ENCODE measurements at regions not wholly inside any gene's neighbourhood (a gene's known extent, or its start where the extent isn't known, plus 50 kb on each side); places are given as distances from the start of the nearest gene placed in this dataset.

DNA sequence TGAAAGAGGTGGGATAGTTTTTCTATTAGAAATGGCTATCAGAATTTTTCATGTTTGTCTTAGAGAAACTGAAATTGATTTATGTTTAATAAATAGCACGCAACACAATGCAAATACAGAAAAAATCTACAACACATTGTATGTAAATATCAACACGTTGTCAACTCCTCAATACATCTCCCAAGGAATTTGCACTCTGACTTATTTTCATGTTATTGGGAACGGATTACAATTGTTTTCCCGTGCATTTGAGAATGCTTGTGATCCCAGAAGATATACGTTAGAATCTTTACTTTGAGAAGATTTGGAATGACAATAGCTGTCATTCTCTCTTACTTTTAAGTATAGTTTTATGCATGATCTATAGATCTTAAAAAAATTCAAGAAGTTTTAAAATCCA is 313.8 kb upstream of the AKR1E2 start:
- no peak for TF ChIP-seq MAX (IDR thresholded peaks at IDR 0.05)
- no peak for TF ChIP-seq CEBPB (IDR thresholded peaks at IDR 0.05)
- TF ChIP-seq, protein P1, sequence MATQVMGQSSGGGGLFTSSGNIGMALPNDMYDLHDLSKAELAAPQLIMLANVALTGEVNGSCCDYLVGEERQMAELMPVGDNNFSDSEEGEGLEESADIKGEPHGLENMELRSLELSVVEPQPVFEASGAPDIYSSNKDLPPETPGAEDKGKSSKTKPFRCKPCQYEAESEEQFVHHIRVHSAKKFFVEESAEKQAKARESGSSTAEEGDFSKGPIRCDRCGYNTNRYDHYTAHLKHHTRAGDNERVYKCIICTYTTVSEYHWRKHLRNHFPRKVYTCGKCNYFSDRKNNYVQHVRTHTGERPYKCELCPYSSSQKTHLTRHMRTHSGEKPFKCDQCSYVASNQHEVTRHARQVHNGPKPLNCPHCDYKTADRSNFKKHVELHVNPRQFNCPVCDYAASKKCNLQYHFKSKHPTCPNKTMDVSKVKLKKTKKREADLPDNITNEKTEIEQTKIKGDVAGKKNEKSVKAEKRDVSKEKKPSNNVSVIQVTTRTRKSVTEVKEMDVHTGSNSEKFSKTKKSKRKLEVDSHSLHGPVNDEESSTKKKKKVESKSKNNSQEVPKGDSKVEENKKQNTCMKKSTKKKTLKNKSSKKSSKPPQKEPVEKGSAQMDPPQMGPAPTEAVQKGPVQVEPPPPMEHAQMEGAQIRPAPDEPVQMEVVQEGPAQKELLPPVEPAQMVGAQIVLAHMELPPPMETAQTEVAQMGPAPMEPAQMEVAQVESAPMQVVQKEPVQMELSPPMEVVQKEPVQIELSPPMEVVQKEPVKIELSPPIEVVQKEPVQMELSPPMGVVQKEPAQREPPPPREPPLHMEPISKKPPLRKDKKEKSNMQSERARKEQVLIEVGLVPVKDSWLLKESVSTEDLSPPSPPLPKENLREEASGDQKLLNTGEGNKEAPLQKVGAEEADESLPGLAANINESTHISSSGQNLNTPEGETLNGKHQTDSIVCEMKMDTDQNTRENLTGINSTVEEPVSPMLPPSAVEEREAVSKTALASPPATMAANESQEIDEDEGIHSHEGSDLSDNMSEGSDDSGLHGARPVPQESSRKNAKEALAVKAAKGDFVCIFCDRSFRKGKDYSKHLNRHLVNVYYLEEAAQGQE (IDR thresholded peaks at IDR 0.05; ENCODE audit: low read depth), result no peak
- no peak for TF ChIP-seq EP300 (IDR thresholded peaks at IDR 0.05; ENCODE audit: borderline replicate concordance)
- TF ChIP-seq TAF1 (IDR thresholded peaks at IDR 0.05; ENCODE audit: low read depth), result no peak
- TF ChIP-seq YY1 (IDR thresholded peaks at IDR 0.05; ENCODE audit: low read depth), result no peak
- TF ChIP-seq CREB1 (IDR thresholded peaks at IDR 0.05; ENCODE audit: low read depth), result no peak
- no peak for TF ChIP-seq TEAD4 (IDR thresholded peaks at IDR 0.05)
- TF ChIP-seq FOXM1 (IDR thresholded peaks at IDR 0.05; ENCODE audit: borderline replicate concordance, low read depth), result no peak
- TF ChIP-seq NFIC (IDR thresholded peaks at IDR 0.05), result no peak
- no peak for TF ChIP-seq ZBTB7A (IDR thresholded peaks at IDR 0.05; ENCODE audit: low read depth)
- no peak for TF ChIP-seq RAD21 (IDR thresholded peaks at IDR 0.05; ENCODE audit: low read depth)
- no peak for TF ChIP-seq TCF12 (IDR thresholded peaks at IDR 0.05; ENCODE audit: low read depth)

Measured in Ishikawa (cell line).